PC-9 (cell line): ENCODE measurements at regions not wholly inside any gene's neighbourhood (a gene's known extent, or its start where the extent isn't known, plus 50 kb on each side); places are given as distances from the start of the nearest gene placed in this dataset.

Experiments
- BruUV-seq: library from RNA; stranded (reverse); fragments of 400-500 nt; replicated peaks from 2 replicates; lab custom pipeline; 2021; lab: Mats Ljungman, UMichigan
- CTCF ChIA-PET: fragments of 300-600 bp; sonication (Branson Sonifier 250); formaldehyde crosslinking; loops from one replicate; lab custom pipeline; 2022; ENCODE audit warnings: antibody characterized with exemption; lab: Charles Lee
- POLR2A ChIA-PET: fragments of 300-600 bp; sonication (Branson Sonifier 250); formaldehyde crosslinking; loops from one replicate; lab custom pipeline; 2022; ENCODE audit warnings: antibody characterized with exemption; ENCODE audit not compliant: unreplicated experiment; lab: Charles Lee
- DNase-seq, 2 experiments: peaks; one replicate each; pipeline versions ENCODE4 v3.0.0 to v3.0.0-alpha.2; 2015 to 2022; ENCODE audit warnings: mixed read lengths in 1 of 2
- H2AFZ ChIP-seq: fragments of 200-600 bp; sonication (generic); 2 replicates; pipeline ENCODE4 v1.8.1; 2017; ENCODE audit warnings: antibody characterized with exemption
- H3F3A ChIP-seq: fragments of 200-600 bp; sonication (generic); 2 replicates; pipeline ENCODE4 v1.8.1; 2017; ENCODE audit warnings: antibody characterized with exemption, mild to moderate bottlenecking, low read depth; ENCODE audit not compliant: insufficient read depth
- H3K27ac ChIP-seq: fragments of 200-600 bp; sonication (generic); 2 replicates; pipeline ENCODE4 v1.6.1; 2016; ENCODE audit warnings: mixed run types
- H3K27me3 ChIP-seq: fragments of 200-600 bp; sonication (generic); 2 replicates; pipeline ENCODE4 v1.6.1; 2016; ENCODE audit warnings: low read depth, mixed run types; ENCODE audit not compliant: insufficient read depth
- H3K36me3 ChIP-seq: fragments of 200-600 bp; sonication (generic); 2 replicates; pipeline ENCODE4 v1.6.1; 2016; ENCODE audit warnings: low read depth, mixed run types
- H3K4me1 ChIP-seq: fragments of 200-600 bp; sonication (generic); replicated peaks from 2 replicates; pipeline ENCODE4 v1.6.1; 2016; ENCODE audit warnings: mixed run types; ENCODE audit not compliant: insufficient read depth
- H3K4me2 ChIP-seq: fragments of 200-600 bp; sonication (generic); 2 replicates; pipeline ENCODE4 v1.6.1; 2017; ENCODE audit warnings: mixed run types
- H3K4me3 ChIP-seq: fragments of 200-600 bp; sonication (generic); 2 replicates; pipeline ENCODE4 v1.6.1; 2016; ENCODE audit warnings: mixed run types
- H3K79me2 ChIP-seq: fragments of 200-600 bp; sonication (generic); 2 replicates; pipeline ENCODE4 v1.6.1; 2017; ENCODE audit warnings: low read depth, mixed run types
- H3K9me2 ChIP-seq: fragments of 200-600 bp; sonication (generic); 2 replicates; pipeline ENCODE4 v1.8.1; 2017; ENCODE audit warnings: mild to moderate bottlenecking; ENCODE audit not compliant: insufficient read depth
- H3K9me3 ChIP-seq: fragments of 200-600 bp; sonication (generic); 2 replicates; pipeline ENCODE4 v1.8.1; 2016; ENCODE audit warnings: low read depth; ENCODE audit not compliant: insufficient read depth
- H4K20me1 ChIP-seq: fragments of 200-600 bp; sonication (generic); 2 replicates; pipeline ENCODE4 v1.8.1; 2017; ENCODE audit not compliant: insufficient read depth
- EZH2 ChIP-seq: fragments of 200-600 bp; sonication (generic); IDR thresholded peaks from 2 replicates; pipeline ENCODE4 v1.8.0; 2017; ENCODE audit warnings: antibody characterized with exemption, low read depth
- intact Hi-C: fragments of 100-400 bp; cut with micrococcal nuclease; formaldehyde crosslinking; loops from one replicate; pipeline ENCODE4 v1.10.0; 2022; ENCODE audit not compliant: unreplicated experiment
- TF ChIP-seq, protein P1 (sequence below): fragments of 200-600 bp; sonication (generic); conservative IDR thresholded peaks from 2 replicates; pipeline ENCODE4 v1.6.1; 2017; ENCODE audit warnings: mixed run types, antibody characterized with exemption, mild to moderate bottlenecking, moderate library complexity

- POLR2A ChIA-PET: no interaction called here
- Histone ChIP-seq H3K9me3 (no peaks in the 10 kb centered on the region), H3K27me3 (no peaks in the 10 kb centered on the region), H3K4me3 (no peak overlapping the region), H3K36me3 (no peaks in the 10 kb centered on the region), H3F3A (no peaks in the 10 kb centered on the region), H3K79me2 (no peaks in the 10 kb centered on the region), H3K4me1 (no peaks in the 10 kb centered on the region), H3K27ac (no peak overlapping the region), H3K4me2 (no peak overlapping the region), H3K9me2 (no peaks in the 10 kb centered on the region), H4K20me1 (no peaks in the 10 kb centered on the region), H2AFZ (no peak overlapping the region)
- DNase-seq: no peak
- intact Hi-C loops: no loop called here
- TF ChIP-seq, protein P1, sequence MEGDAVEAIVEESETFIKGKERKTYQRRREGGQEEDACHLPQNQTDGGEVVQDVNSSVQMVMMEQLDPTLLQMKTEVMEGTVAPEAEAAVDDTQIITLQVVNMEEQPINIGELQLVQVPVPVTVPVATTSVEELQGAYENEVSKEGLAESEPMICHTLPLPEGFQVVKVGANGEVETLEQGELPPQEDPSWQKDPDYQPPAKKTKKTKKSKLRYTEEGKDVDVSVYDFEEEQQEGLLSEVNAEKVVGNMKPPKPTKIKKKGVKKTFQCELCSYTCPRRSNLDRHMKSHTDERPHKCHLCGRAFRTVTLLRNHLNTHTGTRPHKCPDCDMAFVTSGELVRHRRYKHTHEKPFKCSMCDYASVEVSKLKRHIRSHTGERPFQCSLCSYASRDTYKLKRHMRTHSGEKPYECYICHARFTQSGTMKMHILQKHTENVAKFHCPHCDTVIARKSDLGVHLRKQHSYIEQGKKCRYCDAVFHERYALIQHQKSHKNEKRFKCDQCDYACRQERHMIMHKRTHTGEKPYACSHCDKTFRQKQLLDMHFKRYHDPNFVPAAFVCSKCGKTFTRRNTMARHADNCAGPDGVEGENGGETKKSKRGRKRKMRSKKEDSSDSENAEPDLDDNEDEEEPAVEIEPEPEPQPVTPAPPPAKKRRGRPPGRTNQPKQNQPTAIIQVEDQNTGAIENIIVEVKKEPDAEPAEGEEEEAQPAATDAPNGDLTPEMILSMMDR: no peak
- no peak for TF ChIP-seq EZH2
- no TSS peak for BruUV-seq
- CTCF ChIA-PET: no interaction called here
Observed at GRCh38 chr6:80464901-80465300, 358.4 kb downstream of the BCKDHB start.

DNA sequence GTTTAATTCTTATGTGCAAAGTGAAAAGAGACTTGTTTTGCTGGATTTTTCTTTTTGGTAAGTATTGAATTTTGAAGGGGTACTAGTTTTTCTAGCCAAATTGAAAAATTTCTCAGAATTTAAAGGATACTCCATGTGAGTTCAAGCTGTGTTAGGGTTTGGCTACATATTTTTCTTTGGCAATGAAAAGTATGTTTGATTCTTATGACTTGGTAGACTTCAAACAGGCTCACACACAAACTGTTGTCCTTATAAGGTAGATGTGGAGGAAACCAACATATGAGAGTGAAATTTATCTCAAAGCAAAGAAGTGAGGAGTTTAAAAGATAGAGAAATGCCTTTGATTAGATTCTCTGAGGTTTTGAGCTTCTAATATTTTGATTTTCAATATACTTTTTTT lies 356.7 kb downstream of the BCKDHB start:
- ChIA-PET CTCF (interaction anchor here (0.6 kb wide), 1 partner anchor 112 kb away, joined by 3 read pairs; no protein-coding TSS in a partner anchor), POLR2A (no interaction called here)
- Histone ChIP-seq H3K79me2 (no peaks in the 10 kb centered on the region), H3K4me3 (no peak overlapping the region), H3K4me2 (no peak overlapping the region), H3K27me3 (no peaks in the 10 kb centered on the region), H3K9me2 (no peaks in the 10 kb centered on the region), H4K20me1 (no peaks in the 10 kb centered on the region), H3K4me1 (no peaks in the 10 kb centered on the region), H3K27ac (no peak overlapping the region), H3K9me3 (no peaks in the 10 kb centered on the region), H3F3A (no peaks in the 10 kb centered on the region), H2AFZ (no peak overlapping the region), H3K36me3 (no peaks in the 10 kb centered on the region)
- TF ChIP-seq EZH2: no peak
- TF ChIP-seq, protein P1: no peak
- DNase-seq: no peak
- BruUV-seq: no TSS peak
- intact Hi-C loops: no loop called here

GRCh38 chr6:80460257-80460865 lies 353.9 kb downstream of the BCKDHB start:
- H3F3A ChIP-seq: no peaks in the 10 kb centered on the region
- no peaks in the 10 kb centered on the region for H3K27me3 ChIP-seq
- CTCF ChIA-PET: no interaction called here
- no peaks in the 10 kb centered on the region for H3K36me3 ChIP-seq
- intact Hi-C loops: no loop called here
- no peak overlapping the region for H3K4me3 ChIP-seq
- H3K4me1 ChIP-seq: peaks cover 17% of the 10 kb centered on the region; the same call in 1 of the 2 replicates
- no peak overlapping the region for H2AFZ ChIP-seq
- DNase-seq: no peak
- H4K20me1 ChIP-seq: no peaks in the 10 kb centered on the region
- no peaks in the 10 kb centered on the region for H3K9me3 ChIP-seq
- no peak overlapping the region for H3K4me2 ChIP-seq
- H3K27ac ChIP-seq: no peak overlapping the region
- BruUV-seq: no TSS peak
- TF ChIP-seq, protein P1: no peak
- no peak for TF ChIP-seq EZH2
- H3K9me2 ChIP-seq: no peaks in the 10 kb centered on the region
- POLR2A ChIA-PET: no interaction called here
- no peaks in the 10 kb centered on the region for H3K79me2 ChIP-seq
